Hepatocyte (in vitro differentiated cells): ENCODE measurements at regions not wholly inside any gene's neighbourhood (a gene's known extent, or its start where the extent isn't known, plus 50 kb on each side); places are given as distances from the start of the nearest gene placed in this dataset.

ENCODE experiments used
- EZH2 ChIP-seq: fragments of 200-600 bp; sonication (generic); IDR thresholded peaks from 2 replicates; pipeline ENCODE4 v1.6.1; 2016; ENCODE audit warnings: antibody characterized with exemption, mild to moderate bottlenecking, borderline replicate concordance
- EZH2phosphoT487 ChIP-seq: fragments of 200-600 bp; sonication (generic); IDR thresholded peaks from one replicate; pipeline ENCODE4 v1.6.1; 2018; ENCODE audit warnings: antibody characterized with exemption, mild to moderate bottlenecking, low read depth, moderate library complexity; ENCODE audit not compliant: unreplicated experiment, severe bottlenecking
- TF ChIP-seq, protein P1 (sequence below): fragments of 200-600 bp; sonication (generic); IDR thresholded peaks from 2 replicates; pipeline ENCODE4 v1.5.1; 2016; ENCODE audit warnings: antibody characterized with exemption, mild to moderate bottlenecking; ENCODE audit not compliant: poor library complexity

DNA sequence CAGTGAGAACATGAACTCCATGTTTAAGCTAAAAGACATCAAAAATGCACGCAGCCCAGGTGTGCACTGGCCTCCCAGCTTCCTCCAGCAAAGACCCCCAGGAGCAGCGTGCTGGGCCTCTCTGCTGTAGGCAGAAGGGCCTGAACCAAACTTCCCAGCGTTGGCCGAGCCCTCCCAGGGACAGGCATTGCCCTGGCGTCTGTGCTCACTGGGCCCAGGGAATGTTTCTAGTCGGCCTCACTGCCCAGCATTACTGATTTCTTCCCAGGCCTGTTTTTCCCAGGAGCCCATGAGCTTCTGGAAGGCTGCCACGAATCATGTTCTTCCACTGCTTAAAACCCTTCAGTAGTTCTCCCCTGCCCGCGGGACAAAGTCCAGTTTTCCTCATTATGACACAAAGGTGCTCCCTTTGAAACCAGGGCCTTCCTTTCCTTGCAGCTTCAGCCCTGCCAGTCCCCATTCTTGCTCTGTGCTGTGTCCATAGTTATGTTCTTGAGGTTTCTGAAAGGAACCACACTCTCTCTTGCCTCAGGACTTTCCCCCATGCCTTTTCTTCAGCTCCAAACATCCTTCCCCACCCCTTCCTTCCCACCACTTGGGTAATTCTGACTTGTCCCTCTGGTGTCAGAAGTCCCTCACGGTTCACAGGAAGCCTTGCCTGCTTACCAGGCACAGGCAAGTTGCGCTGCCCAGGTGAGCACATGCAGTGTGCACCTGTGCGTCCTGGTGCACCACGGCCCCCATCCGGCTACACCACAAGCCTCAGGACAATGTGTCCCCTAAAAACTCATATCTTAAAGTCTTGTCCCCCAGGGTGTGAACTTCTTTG, 93.4 kb upstream of the ENPP6 start:
- TF ChIP-seq EZH2phosphoT487 (no peak), EZH2 (no peak)
- TF ChIP-seq, protein P1, sequence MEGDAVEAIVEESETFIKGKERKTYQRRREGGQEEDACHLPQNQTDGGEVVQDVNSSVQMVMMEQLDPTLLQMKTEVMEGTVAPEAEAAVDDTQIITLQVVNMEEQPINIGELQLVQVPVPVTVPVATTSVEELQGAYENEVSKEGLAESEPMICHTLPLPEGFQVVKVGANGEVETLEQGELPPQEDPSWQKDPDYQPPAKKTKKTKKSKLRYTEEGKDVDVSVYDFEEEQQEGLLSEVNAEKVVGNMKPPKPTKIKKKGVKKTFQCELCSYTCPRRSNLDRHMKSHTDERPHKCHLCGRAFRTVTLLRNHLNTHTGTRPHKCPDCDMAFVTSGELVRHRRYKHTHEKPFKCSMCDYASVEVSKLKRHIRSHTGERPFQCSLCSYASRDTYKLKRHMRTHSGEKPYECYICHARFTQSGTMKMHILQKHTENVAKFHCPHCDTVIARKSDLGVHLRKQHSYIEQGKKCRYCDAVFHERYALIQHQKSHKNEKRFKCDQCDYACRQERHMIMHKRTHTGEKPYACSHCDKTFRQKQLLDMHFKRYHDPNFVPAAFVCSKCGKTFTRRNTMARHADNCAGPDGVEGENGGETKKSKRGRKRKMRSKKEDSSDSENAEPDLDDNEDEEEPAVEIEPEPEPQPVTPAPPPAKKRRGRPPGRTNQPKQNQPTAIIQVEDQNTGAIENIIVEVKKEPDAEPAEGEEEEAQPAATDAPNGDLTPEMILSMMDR: no peak
